Activated T-cell treated with anti-CD3 and anti-CD28 coated beads for 48 hours (primary cell): ENCODE measurements at regions not wholly inside any gene's neighbourhood (a gene's known extent, or its start where the extent isn't known, plus 50 kb on each side); places are given as distances from the start of the nearest gene placed in this dataset.

ENCODE experiments used
- DNase-seq: peaks from one replicate; pipeline ENCODE4 v3.0.0-alpha.2; 2020; ENCODE audit warnings: low read depth

GRCh38 chr3:168844894-168845482, 749.3 kb upstream of the GOLIM4 start:
- no peak for DNase-seq

GRCh38 chr3:168844472-168844871, 748.7 kb upstream of the GOLIM4 start:
- no peak for DNase-seq

- no peak for DNase-seq
Measured at GRCh38 chr3:168843481-168843880, 747.8 kb upstream of the GOLIM4 start.

GRCh38 chr3:168839653-168840052, 743.9 kb upstream of the GOLIM4 start:
- DNase-seq, result no peak

GRCh38 chr3:168834558-168834957, 738.8 kb upstream of the GOLIM4 start:
- DNase-seq, result no peak

GRCh38 chr3:168828943-168829342, 733.2 kb upstream of the GOLIM4 start:
- no peak for DNase-seq

- DNase-seq, result no peak
Measured at GRCh38 chr3:168828536-168828935, 732.8 kb upstream of the GOLIM4 start.

- DNase-seq, result no peak
Measured at GRCh38 chr3:168828014-168828413, 732.3 kb upstream of the GOLIM4 start.

- no peak for DNase-seq
Measured at GRCh38 chr3:168824107-168824506, 728.4 kb upstream of the GOLIM4 start.

- no peak for DNase-seq
Measured at GRCh38 chr3:168823466-168823865, 727.7 kb upstream of the GOLIM4 start.

- DNase-seq, result no peak
Measured at GRCh38 chr3:168820810-168821415, 725.2 kb upstream of the GOLIM4 start.

- no peak for DNase-seq
Measured at GRCh38 chr3:168817177-168817576, 721.5 kb upstream of the GOLIM4 start.

GRCh38 chr3:168815946-168816345, 720.2 kb upstream of the GOLIM4 start:
- no peak for DNase-seq

GRCh38 chr3:168813225-168813802, 717.6 kb upstream of the GOLIM4 start:
- DNase-seq, result no peak

GRCh38 chr3:168812234-168812633, 716.5 kb upstream of the GOLIM4 start:
- no peak for DNase-seq

- no peak for DNase-seq
Measured at GRCh38 chr3:168808596-168808995, 712.9 kb upstream of the GOLIM4 start.

GRCh38 chr3:168807448-168807847, 711.7 kb upstream of the GOLIM4 start:
- no peak for DNase-seq

GRCh38 chr3:168806871-168807270, 711.1 kb upstream of the GOLIM4 start:
- DNase-seq, result no peak

- DNase-seq, result no peak
Measured at GRCh38 chr3:168803536-168803935, 707.8 kb upstream of the GOLIM4 start.

GRCh38 chr3:168802766-168803165, 707.0 kb upstream of the GOLIM4 start:
- DNase-seq, result no peak

GRCh38 chr3:168801794-168802193, 706.1 kb upstream of the GOLIM4 start:
- no peak for DNase-seq

GRCh38 chr3:168796339-168796738, 700.6 kb upstream of the GOLIM4 start:
- no peak for DNase-seq

- no peak for DNase-seq
Measured at GRCh38 chr3:168794427-168794826, 698.7 kb upstream of the GOLIM4 start.

GRCh38 chr3:168782193-168782592, 686.5 kb upstream of the GOLIM4 start:
- no peak for DNase-seq
